ENCODE measurements at regions not wholly inside any gene's neighbourhood (a gene's known extent, or its start where the extent isn't known, plus 50 kb on each side); places are given as distances from the start of the nearest gene placed in this dataset.
A peak's percentile ranks its signal among the peaks of the same experiment; 100 is the strongest.

DNA sequence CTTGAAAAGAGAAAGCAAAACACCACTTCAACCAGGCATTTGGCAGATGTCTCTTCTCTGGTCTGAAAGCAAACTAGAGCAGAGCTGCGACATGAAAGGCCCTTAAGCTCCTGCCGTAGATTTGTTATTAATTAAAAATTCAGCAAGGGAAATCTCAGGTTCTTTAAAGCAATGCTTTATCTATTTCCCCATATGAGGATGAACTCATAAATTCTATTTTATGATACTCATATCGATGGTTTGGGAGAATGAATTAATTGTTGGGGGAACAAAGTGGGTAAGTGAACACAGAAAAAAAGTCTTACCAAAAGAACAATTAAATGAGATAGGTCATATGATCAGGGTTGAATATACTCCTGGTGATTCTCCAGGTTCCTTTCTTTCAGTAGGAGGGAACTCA is 464.7 kb upstream of the SLC35B3 start:
- no peaks in the 10 kb centered on the region for H3K27me3 Mint-ChIP-seq (ENCODE audit: insufficient read depth)
- H3K4me3 ChIP-seq (ENCODE audit: low read length) = no peak overlapping the region
- TF ChIP-seq, protein P1, sequence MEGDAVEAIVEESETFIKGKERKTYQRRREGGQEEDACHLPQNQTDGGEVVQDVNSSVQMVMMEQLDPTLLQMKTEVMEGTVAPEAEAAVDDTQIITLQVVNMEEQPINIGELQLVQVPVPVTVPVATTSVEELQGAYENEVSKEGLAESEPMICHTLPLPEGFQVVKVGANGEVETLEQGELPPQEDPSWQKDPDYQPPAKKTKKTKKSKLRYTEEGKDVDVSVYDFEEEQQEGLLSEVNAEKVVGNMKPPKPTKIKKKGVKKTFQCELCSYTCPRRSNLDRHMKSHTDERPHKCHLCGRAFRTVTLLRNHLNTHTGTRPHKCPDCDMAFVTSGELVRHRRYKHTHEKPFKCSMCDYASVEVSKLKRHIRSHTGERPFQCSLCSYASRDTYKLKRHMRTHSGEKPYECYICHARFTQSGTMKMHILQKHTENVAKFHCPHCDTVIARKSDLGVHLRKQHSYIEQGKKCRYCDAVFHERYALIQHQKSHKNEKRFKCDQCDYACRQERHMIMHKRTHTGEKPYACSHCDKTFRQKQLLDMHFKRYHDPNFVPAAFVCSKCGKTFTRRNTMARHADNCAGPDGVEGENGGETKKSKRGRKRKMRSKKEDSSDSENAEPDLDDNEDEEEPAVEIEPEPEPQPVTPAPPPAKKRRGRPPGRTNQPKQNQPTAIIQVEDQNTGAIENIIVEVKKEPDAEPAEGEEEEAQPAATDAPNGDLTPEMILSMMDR (conservative IDR thresholded peaks at IDR 0.05) = no peak

DNA sequence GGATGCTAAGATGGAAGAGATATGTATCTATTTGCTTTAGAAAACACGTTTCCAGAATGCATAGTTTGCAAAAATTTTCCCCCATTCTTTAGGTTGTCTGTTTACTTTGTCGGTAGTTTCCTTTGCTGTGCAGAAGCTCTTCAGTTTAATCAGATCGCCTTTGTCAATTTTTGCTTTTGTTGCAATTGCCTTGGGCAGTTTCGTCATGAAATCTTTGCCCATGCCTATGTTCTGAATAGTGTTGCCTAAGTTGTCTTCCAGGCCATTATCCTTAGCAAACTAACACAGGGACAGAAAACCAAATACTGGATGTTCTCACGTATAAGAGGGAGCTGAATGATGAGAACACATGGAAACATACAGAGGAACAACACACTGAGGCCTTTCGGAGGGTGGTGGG is 454.2 kb upstream of the SLC35B3 start:
- no peaks in the 10 kb centered on the region for H3K4me1 ChIP-seq (ENCODE audit: control insufficient read depth, insufficient read depth, low read length)
- no peaks in the 10 kb centered on the region for H3K27me3 ChIP-seq (ENCODE audit: control insufficient read depth, insufficient read depth, low read length, poor library complexity, severe bottlenecking)
- no peak overlapping the region for H3K9ac ChIP-seq (ENCODE audit: extremely low read depth, low read length, poor library complexity, severe bottlenecking)
- Mint-ChIP-seq H3K36me3 (ENCODE audit: low read depth) (no peaks in the 10 kb centered on the region), H3K27ac (no peak overlapping the region), H3K9me3 (no peaks in the 10 kb centered on the region), H3K4me3 (no peak overlapping the region), H3K27me3 (ENCODE audit: insufficient read depth) (no peaks in the 10 kb centered on the region), H3K4me1 (no peaks in the 10 kb centered on the region)
- H3K36me3 ChIP-seq (ENCODE audit: control insufficient read depth, insufficient read depth, low read length) = no peaks in the 10 kb centered on the region
- no peak overlapping the region for H3K27ac ChIP-seq (ENCODE audit: low read depth, low read length)
- no peaks in the 10 kb centered on the region for H3K9me3 ChIP-seq (ENCODE audit: control insufficient read depth, low read length)
- no peak for DNase-seq
- H3K4me3 ChIP-seq (ENCODE audit: low read length) = no peak overlapping the region
- WGBS, 2 experiments (ENCODE audit: insufficient coverage in 1 of 2, insufficient read length in 1 of 2) = 90 to 94% methylated on average over 4 to 6 of the region's 6 CpGs
- TF ChIP-seq, protein P1 (conservative IDR thresholded peaks at IDR 0.05) = no peak

More for the DNA sequence above, 464.7 kb upstream of the SLC35B3 start:
- H3K4me1 Mint-ChIP-seq = peaks cover 1% of the 10 kb centered on the region
- H3K4me3 Mint-ChIP-seq = no peak overlapping the region
- H3K36me3 ChIP-seq (ENCODE audit: control insufficient read depth, insufficient read depth, low read length) = no peaks in the 10 kb centered on the region
- H3K9me3 ChIP-seq (ENCODE audit: control insufficient read depth, low read length) = no peaks in the 10 kb centered on the region
- H3K27ac Mint-ChIP-seq = no peak overlapping the region
- no peak for DNase-seq
- H3K36me3 Mint-ChIP-seq (ENCODE audit: low read depth) = no peaks in the 10 kb centered on the region
- no peaks in the 10 kb centered on the region for H3K27me3 ChIP-seq (ENCODE audit: control insufficient read depth, insufficient read depth, low read length, poor library complexity, severe bottlenecking)
- H3K4me1 ChIP-seq (ENCODE audit: control insufficient read depth, insufficient read depth, low read length) = no peaks in the 10 kb centered on the region
- no peaks in the 10 kb centered on the region for H3K9me3 Mint-ChIP-seq
- no peak overlapping the region for H3K27ac ChIP-seq (ENCODE audit: low read depth, low read length)
- H3K9ac ChIP-seq (ENCODE audit: extremely low read depth, low read length, poor library complexity, severe bottlenecking) = no peak overlapping the region
- WGBS, 2 experiments (ENCODE audit: insufficient coverage in 1 of 2, insufficient read length in 1 of 2) = 92 to 100% methylated on average over 1 to 3 of the region's 3 CpGs

DNA sequence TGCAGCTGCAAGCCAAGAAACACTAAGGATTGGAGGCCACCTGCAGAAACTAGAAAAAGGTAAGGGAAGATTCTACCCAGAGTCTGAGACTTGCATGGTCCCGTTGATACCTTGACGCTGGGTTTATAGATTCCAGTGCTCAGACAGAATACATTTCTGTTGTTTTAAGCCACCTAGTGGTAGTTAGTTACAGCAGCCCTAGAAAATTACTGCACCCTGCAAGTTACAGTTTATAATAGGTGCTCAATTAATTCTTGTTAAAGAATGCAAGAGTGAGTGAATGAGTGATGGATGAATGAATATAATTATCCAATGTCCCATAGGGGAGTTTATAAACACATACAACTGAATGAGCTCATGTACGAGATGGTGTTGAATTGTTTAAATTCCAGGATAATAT is 453.1 kb upstream of the SLC35B3 start:
- no peaks in the 10 kb centered on the region for H3K27me3 Mint-ChIP-seq (ENCODE audit: insufficient read depth)
- no peak for DNase-seq
- TF ChIP-seq, protein P1 (conservative IDR thresholded peaks at IDR 0.05) = peak; percentile 67
- no peaks in the 10 kb centered on the region for H3K4me1 Mint-ChIP-seq
- Histone ChIP-seq H3K4me1 (ENCODE audit: control insufficient read depth, insufficient read depth, low read length) (no peaks in the 10 kb centered on the region), H3K27ac (ENCODE audit: low read depth, low read length) (no peak overlapping the region), H3K27me3 (ENCODE audit: control insufficient read depth, insufficient read depth, low read length, poor library complexity, severe bottlenecking) (no peaks in the 10 kb centered on the region), H3K4me3 (ENCODE audit: low read length) (no peak overlapping the region), H3K36me3 (ENCODE audit: control insufficient read depth, insufficient read depth, low read length) (no peaks in the 10 kb centered on the region), H3K9me3 (ENCODE audit: control insufficient read depth, low read length) (no peaks in the 10 kb centered on the region), H3K9ac (ENCODE audit: extremely low read depth, low read length, poor library complexity, severe bottlenecking) (no peak overlapping the region)
- 79% methylated on average over 3 of the region's 3 CpGs; no CpG with 5 or more reads in 1 of the 2 experiments for WGBS, 2 experiments (ENCODE audit: insufficient coverage in 1 of 2, insufficient read length in 1 of 2)
- no peaks in the 10 kb centered on the region for H3K36me3 Mint-ChIP-seq (ENCODE audit: low read depth)
- no peaks in the 10 kb centered on the region for H3K9me3 Mint-ChIP-seq
- no peak overlapping the region for H3K27ac Mint-ChIP-seq
- no peak overlapping the region for H3K4me3 Mint-ChIP-seq

Measured in endodermal cell (in vitro differentiated cells).